Mucosa of rectum (tissue), 2 donors: ENCODE measurements at regions not wholly inside any gene's neighbourhood (a gene's known extent, or its start where the extent isn't known, plus 50 kb on each side); places are given as distances from the start of the nearest gene placed in this dataset.

Experiments
- H3K27ac ChIP-seq, 2 donors: one replicate each; pipeline ENCODE4 v1.7.0; 2013; ENCODE audit warnings: inconsistent platforms in 2 of 2, low read depth in 2 of 2, low read length in 2 of 2
- H3K27me3 ChIP-seq, 2 donors: one replicate each; pipeline ENCODE4 v1.7.0; 2013; ENCODE audit warnings: low read length in 2 of 2; ENCODE audit not compliant: control insufficient read depth in 2 of 2, insufficient read depth in 2 of 2
- H3K36me3 ChIP-seq, 2 donors: one replicate each; pipeline ENCODE4 v1.7.0; 2013; ENCODE audit warnings: low read length in 2 of 2; ENCODE audit not compliant: control insufficient read depth in 2 of 2, insufficient read depth in 2 of 2
- H3K4me1 ChIP-seq, 2 donors: one replicate each; pipeline ENCODE4 v1.7.0; 2013; ENCODE audit warnings: low read length in 2 of 2, mild to moderate bottlenecking in 1 of 2; ENCODE audit not compliant: control insufficient read depth in 2 of 2, insufficient read depth in 2 of 2
- H3K4me3 ChIP-seq, 2 donors: one replicate each; pipeline ENCODE4 v1.7.0; 2013; ENCODE audit warnings: low read length in 2 of 2
- H3K9ac ChIP-seq, 2 donors: one replicate each; pipeline ENCODE4 v1.7.0; 2013; ENCODE audit warnings: low read length in 2 of 2, low read depth in 1 of 2, mild to moderate bottlenecking in 1 of 2
- H3K9me3 ChIP-seq, 2 donors: one replicate each; pipeline ENCODE4 v1.7.0; 2013; ENCODE audit warnings: low read length in 2 of 2; ENCODE audit not compliant: control insufficient read depth in 2 of 2
- donor health status: healthy.
- donor health status: Normal muscosa, but diverticular disease.

DNA sequence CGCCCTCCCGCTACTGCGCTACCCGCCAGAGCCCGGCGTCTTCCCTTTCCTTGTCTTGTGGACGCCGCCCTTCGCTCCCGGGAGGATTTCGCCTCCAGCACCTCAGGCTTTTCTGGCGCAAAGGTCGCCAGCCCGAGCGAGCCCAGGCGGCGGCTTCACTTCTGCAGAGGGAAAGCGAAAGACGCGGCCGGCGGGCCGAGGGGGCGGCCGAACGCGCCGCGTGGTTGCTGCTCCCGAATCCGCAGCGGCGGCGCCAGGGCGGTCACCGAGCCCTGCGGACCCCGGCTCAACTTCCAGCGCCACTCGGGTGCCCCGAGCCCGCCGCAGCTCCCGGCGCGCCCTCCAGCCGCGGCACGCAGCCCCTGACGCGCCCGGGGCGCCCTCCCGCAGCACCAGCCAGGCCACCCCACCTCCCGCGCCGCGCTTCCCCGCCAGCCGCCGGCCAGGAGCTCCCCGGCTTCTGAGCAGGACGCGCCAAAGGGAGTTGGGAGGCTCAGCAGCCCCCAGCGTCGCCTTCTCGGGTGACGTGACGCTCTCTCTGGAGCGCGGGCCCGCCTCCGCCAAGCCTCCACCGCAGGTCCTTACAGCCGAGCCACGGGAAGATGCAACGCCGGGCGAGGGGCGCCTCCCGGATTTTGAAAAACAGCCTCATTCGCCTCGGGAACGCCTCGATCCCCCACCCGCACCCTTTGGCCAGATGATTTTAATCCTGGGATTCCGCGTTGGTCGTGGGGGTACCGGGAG lies 84.9 kb upstream of the EPB41L3 start:
- Histone ChIP-seq H3K27me3 (no peaks in the 10 kb centered on the region), H3K36me3 (no peaks in the 10 kb centered on the region), H3K9me3 (no peaks in the 10 kb centered on the region), H3K4me1 (peaks cover 2 to 18% of the 10 kb centered on the region in 2 donors), H3K27ac (peak overlapping the region; percentile 81 to 85), H3K9ac (peak overlapping the region; percentile 47 to 76), H3K4me3 (peak overlapping the region; percentile 73 to 76)

DNA sequence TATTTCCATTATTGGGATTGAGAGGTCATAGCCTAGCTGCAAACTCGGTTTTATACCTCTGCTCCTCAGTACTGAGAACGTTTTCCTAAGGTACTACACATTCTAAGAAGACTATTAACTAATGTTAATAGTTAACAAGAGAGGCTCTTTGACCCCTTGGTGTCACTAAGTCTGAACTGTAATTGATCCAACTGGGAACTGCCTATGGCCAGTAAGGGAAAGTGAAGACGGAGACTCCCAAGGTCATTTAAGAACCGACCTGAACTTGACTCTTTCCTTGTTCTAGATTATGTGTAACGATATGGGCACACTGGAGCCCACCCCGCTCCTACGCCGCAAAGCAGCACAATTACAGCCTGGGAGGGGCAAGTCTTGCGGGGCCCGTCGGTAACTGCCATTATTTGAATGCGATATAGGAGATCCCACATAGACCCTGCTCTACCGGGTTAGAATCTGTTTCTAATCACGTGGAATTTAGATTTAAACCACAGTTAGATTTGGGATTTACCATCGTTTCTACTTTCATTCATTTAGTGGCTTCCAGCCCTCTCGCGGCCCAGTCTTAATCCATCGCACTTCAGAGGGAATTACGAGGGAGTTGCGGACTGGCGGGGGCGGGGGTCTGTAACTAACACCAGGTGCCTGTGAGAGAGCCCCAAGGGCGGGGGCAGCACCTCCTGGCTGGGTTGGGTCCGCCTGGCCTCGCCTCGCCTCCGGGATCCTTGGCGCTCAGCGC lies 84.1 kb upstream of the EPB41L3 start:
- peak overlapping the region; percentile 73 to 76 for H3K4me3 ChIP-seq
- no peaks in the 10 kb centered on the region for H3K36me3 ChIP-seq
- peak overlapping the region; percentile 2 to 76 for H3K9ac ChIP-seq
- H3K27ac ChIP-seq: peak overlapping the region; percentile 81 to 85
- no peaks in the 10 kb centered on the region for H3K27me3 ChIP-seq
- H3K4me1 ChIP-seq: peaks cover 2 to 18% of the 10 kb centered on the region in 2 donors
- H3K9me3 ChIP-seq: no peaks in the 10 kb centered on the region

DNA sequence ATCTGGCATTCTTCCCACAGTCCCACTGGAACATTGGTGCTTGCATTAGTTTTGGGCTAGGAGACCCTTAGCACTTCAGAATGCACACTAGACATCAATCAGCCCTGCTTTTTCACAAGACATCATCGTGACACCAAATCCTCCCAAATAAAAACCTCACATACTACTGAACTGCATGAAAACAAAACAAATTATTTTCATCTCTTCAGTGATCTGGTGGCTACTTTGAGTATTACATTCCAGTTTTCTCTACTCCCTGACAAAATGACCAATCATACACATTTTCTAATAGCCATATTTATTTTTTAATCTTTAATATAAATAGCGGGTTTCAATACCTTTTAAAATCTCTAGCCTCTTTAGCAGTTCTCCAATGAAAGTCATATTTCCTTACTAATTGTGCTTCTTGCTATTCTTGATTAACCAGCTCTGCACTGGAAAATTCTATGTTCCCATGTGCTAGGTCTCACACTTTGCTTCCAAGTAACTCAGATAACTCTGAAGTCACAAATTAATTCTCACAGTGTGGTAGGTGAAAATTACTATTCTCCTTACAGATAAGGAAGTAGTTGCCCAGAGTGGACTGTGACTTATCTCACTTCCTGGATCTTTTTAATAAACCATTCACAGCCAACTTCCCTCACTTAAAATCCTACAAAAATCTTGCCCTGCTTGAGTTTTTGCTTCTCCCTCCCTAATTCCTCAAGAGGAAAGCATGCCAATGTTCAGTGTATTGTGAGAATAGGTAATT lies 82.5 kb upstream of the EPB41L3 start:
- Histone ChIP-seq H3K9me3 (no peaks in the 10 kb centered on the region), H3K27me3 (no peaks in the 10 kb centered on the region), H3K9ac (no peak overlapping the region), H3K27ac (peak overlapping the region; percentile 15 to 43), H3K36me3 (no peaks in the 10 kb centered on the region), H3K4me1 (peaks cover 2 to 18% of the 10 kb centered on the region in 2 donors), H3K4me3 (no peak overlapping the region)

DNA sequence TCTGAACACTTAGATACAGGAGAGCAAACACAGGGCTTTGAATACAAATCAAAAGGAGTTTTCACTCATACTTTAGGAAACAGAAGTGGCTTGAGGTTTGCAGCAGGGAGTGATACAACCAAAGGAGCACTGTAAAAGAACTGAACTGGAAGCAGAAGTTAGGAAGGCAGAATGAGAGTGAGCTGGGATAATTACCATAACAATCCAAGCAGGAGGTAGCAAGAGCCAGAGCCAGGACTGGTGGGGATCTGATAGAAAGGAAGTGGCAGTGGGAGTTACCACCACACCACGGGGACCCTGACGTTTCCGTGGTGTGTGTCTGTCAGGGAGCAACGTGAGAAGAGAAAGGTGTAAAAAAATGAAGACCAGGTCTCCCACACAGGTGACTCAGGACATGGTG lies 81.3 kb upstream of the EPB41L3 start:
- Histone ChIP-seq H3K27me3 (no peaks in the 10 kb centered on the region), H3K4me1 (peaks cover 2 to 16% of the 10 kb centered on the region in 2 donors), H3K36me3 (no peaks in the 10 kb centered on the region), H3K9ac (no peak overlapping the region), H3K4me3 (no peak overlapping the region), H3K9me3 (no peaks in the 10 kb centered on the region), H3K27ac (no peak overlapping the region)

DNA sequence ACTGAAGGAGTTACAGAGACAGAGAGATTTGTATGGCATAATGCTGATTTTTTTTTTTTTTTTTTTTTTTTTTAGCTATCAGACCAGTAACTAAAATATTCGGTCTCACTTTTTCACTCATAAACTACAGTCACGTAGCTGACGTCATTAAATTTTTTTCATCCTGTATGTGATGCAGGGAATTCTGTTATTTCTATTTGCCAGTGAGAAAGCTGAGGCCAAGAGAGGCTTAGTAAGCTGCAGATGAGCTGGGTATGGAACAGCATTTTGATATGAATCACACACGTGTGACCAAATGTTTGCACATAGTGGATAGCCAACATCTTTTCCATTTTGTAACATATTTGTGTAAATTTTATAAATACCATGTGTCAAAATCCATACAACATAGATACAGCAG lies 79.1 kb upstream of the EPB41L3 start:
- Histone ChIP-seq H3K9ac (no peak overlapping the region), H3K27ac (no peak overlapping the region), H3K36me3 (no peaks in the 10 kb centered on the region), H3K4me1 (peaks cover 0 to 13% of the 10 kb centered on the region in 2 donors), H3K9me3 (no peaks in the 10 kb centered on the region), H3K27me3 (no peaks in the 10 kb centered on the region), H3K4me3 (no peak overlapping the region)

DNA sequence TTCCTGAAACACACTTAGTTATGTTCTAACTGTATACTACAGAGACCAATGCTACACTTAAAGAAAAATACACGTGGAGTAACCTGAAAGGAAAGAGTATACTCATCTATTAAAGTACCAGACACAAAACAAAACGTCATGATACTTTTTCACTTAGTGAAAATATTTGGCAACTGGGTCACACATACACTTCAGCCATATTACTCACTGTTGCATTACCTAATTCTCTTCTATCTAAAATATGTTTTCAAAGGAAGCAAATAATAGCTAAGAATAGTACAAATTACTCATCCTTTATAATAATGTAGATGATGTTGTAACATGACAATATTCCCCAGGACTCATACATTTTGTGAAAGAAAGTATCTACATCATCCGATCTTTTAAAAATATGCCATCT lies 76.5 kb upstream of the EPB41L3 start:
- Histone ChIP-seq H3K4me1 (no peaks in the 10 kb centered on the region), H3K9me3 (no peaks in the 10 kb centered on the region), H3K36me3 (no peaks in the 10 kb centered on the region), H3K27me3 (no peaks in the 10 kb centered on the region), H3K27ac (no peak overlapping the region), H3K4me3 (no peak overlapping the region), H3K9ac (no peak overlapping the region)

DNA sequence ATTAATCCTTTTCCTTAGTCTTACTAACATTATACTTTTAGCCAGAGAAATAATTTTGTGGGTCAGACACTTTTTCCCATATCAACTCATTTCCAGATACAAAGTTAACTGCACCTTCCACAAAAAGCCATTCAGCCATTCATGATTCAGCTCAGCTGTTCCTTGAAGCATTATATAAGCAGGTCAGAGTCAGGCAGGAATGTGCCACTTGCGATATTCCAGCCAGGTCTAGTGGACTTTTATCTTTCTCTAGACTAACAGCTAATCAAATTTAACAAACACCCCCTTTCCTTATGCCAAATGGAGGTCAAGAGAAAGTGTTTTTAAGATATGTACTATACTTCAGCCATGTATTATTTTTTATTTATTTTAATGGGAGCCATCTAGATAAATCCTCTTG lies 75.6 kb upstream of the EPB41L3 start:
- Histone ChIP-seq H3K27ac (no peak overlapping the region), H3K4me3 (no peak overlapping the region), H3K27me3 (no peaks in the 10 kb centered on the region), H3K4me1 (no peaks in the 10 kb centered on the region), H3K9me3 (no peaks in the 10 kb centered on the region), H3K9ac (no peak overlapping the region), H3K36me3 (no peaks in the 10 kb centered on the region)

DNA sequence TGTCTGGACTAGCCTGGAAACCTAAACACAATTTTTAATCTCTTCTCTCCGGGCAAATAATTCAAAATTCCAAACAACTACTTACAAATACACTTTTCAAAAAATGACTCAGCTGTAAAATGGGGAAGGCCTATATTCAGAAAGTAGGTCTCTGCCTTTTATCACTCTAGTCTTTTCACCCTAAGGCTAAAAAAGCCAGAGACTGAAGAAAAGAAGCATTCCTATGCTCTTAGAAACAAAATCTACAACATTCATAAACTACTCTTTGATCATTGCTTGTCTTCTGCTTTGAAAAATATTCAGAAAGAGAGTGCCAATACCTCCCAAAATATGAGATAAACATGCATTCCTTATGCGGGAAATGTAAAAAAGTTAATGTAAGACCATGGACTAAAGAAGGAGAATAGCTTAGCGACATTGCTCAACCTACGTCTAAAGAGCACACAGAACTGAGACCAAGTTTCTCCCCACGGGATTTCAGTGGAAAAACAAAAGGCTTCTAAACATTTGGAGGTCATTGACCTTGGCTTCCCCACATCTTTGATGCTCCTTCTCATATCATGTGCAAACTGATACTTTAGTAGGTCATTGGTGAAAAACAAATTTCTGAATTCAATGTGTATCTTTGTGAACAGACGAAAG lies 74.4 kb upstream of the EPB41L3 start:
- no peaks in the 10 kb centered on the region for H3K27me3 ChIP-seq
- no peak overlapping the region for H3K27ac ChIP-seq
- no peaks in the 10 kb centered on the region for H3K4me1 ChIP-seq
- H3K4me3 ChIP-seq: no peak overlapping the region
- H3K9ac ChIP-seq: no peak overlapping the region
- no peaks in the 10 kb centered on the region for H3K36me3 ChIP-seq
- no peaks in the 10 kb centered on the region for H3K9me3 ChIP-seq

DNA sequence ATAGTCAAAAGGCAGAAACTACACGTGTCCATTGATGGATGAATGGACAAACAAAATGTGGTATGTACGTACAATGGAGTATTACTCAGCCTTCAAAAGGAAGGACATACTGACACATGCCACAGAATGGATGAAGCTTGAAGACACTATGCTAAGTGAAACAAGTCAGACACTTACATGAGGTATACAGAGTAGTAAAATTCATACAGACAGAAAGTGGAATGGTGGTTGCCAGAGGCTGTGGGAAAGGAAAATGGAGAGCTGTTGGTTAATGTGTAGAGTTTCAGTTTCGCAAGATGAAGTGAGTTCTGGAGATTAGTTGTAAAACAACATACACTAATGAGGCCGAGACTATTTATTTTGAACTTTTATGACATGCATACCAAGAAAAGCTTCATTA lies 67.4 kb upstream of the EPB41L3 start:
- Histone ChIP-seq H3K9me3 (no peaks in the 10 kb centered on the region), H3K4me3 (no peak overlapping the region), H3K9ac (no peak overlapping the region), H3K27me3 (no peaks in the 10 kb centered on the region), H3K27ac (no peak overlapping the region), H3K36me3 (no peaks in the 10 kb centered on the region), H3K4me1 (no peaks in the 10 kb centered on the region)

DNA sequence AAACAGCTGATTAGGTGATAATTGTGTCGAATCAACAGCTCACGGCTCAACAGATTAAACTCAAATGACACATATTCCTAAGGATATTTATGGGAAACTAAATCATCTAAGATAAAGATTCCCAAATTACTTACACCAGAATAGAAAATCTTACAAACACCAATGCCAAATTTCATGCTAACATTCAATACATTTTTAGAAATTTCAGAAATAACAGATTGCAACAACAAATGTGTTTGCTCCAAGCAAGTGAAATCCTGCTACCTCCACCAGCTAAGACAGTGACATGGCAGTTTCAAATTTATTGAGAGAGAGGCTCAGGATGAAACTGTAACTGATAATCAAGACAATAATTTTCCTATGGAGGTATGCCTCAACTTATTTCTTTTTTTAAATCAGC lies 65.0 kb upstream of the EPB41L3 start:
- H3K4me1 ChIP-seq: no peaks in the 10 kb centered on the region

More for the DNA sequence above, 65.0 kb upstream of the EPB41L3 start:
- no peaks in the 10 kb centered on the region for H3K36me3 ChIP-seq
- no peak overlapping the region for H3K27ac ChIP-seq
- H3K9ac ChIP-seq: no peak overlapping the region
- no peaks in the 10 kb centered on the region for H3K9me3 ChIP-seq
- no peak overlapping the region for H3K4me3 ChIP-seq
- H3K27me3 ChIP-seq: no peaks in the 10 kb centered on the region
